ENCODE measurements at regions not wholly inside any gene's neighbourhood (a gene's known extent, or its start where the extent isn't known, plus 50 kb on each side); places are given as distances from the start of the nearest gene placed in this dataset.

DNA sequence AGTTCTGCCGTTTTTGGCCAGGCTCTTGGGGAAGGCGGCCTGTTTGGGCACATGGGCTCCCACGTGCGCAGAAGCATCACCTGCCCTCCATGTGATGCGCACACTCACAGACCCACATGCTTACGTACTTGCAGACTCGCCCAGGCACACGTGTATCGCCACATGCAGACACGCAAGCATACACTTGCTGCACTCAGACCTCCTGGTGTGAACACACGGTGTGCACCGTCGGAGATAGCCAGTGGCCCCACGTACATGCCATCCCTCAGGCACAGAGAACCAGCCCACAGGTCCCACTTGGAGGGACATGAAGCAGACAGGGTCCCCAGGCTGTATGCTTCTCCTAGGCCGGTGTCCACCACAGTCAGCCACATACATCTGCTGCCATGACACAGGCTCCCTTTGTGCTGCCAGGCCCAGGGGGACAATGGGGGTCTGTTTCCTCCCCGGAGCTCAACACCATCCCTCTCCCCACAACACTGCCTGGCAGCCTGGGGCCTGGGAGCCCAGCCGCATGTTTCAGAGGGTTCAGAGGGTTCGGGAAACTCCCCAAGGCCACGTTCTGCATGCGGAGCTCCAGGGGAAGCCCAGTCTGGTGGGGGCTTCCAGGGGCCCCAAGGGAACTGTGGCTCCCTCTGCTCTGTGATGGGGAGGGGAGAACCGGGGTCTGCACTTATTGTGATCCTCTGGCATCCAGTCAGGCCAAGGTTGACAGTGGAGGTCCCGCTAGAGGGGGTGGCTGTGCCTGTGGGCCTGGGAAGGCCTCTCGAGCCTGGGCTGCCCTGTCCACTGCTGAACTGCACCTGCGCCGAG, 208.1 kb upstream of the HAAO start:
- BruUV-seq (replicated peaks), result no TSS peak
- H2AFZ ChIP-seq, result no peak overlapping the region
- no peaks in the 10 kb centered on the region for H3K27me3 ChIP-seq (ENCODE audit: insufficient read depth, low read depth)
- H4K20me1 ChIP-seq (ENCODE audit: insufficient read depth), result no peaks in the 10 kb centered on the region
- no peak overlapping the region for H3K27ac ChIP-seq
- no peaks in the 10 kb centered on the region for H3K36me3 ChIP-seq (ENCODE audit: low read depth)
- ChIA-PET CTCF (no interaction called here), POLR2A (ENCODE audit: unreplicated experiment) (no interaction called here)
- no peaks in the 10 kb centered on the region for H3K9me2 ChIP-seq (ENCODE audit: insufficient read depth)
- H3F3A ChIP-seq (ENCODE audit: insufficient read depth, low read depth), result no peaks in the 10 kb centered on the region
- TF ChIP-seq, protein P1, sequence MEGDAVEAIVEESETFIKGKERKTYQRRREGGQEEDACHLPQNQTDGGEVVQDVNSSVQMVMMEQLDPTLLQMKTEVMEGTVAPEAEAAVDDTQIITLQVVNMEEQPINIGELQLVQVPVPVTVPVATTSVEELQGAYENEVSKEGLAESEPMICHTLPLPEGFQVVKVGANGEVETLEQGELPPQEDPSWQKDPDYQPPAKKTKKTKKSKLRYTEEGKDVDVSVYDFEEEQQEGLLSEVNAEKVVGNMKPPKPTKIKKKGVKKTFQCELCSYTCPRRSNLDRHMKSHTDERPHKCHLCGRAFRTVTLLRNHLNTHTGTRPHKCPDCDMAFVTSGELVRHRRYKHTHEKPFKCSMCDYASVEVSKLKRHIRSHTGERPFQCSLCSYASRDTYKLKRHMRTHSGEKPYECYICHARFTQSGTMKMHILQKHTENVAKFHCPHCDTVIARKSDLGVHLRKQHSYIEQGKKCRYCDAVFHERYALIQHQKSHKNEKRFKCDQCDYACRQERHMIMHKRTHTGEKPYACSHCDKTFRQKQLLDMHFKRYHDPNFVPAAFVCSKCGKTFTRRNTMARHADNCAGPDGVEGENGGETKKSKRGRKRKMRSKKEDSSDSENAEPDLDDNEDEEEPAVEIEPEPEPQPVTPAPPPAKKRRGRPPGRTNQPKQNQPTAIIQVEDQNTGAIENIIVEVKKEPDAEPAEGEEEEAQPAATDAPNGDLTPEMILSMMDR (conservative IDR thresholded peaks at IDR 0.05), result no peak
- no peak for TF ChIP-seq EZH2 (IDR thresholded peaks at IDR 0.05; ENCODE audit: low read depth)
- peaks cover 8% of the 10 kb centered on the region; the same call in 1 of the 2 replicates for H3K4me1 ChIP-seq (replicated peaks; ENCODE audit: insufficient read depth)
- H3K4me2 ChIP-seq, result no peak overlapping the region
- no peaks in the 10 kb centered on the region for H3K79me2 ChIP-seq (ENCODE audit: low read depth)
- no peak overlapping the region for H3K4me3 ChIP-seq
- DNase-seq, result no peak
- intact Hi-C loops (cut with micrococcal nuclease; ENCODE audit: unreplicated experiment), result no loop called here
- 0 out of 2 replicates have a peak, but pooled peaks cover 4% of the 10 kb centered on the region for H3K9me3 ChIP-seq (ENCODE audit: insufficient read depth, low read depth)

DNA sequence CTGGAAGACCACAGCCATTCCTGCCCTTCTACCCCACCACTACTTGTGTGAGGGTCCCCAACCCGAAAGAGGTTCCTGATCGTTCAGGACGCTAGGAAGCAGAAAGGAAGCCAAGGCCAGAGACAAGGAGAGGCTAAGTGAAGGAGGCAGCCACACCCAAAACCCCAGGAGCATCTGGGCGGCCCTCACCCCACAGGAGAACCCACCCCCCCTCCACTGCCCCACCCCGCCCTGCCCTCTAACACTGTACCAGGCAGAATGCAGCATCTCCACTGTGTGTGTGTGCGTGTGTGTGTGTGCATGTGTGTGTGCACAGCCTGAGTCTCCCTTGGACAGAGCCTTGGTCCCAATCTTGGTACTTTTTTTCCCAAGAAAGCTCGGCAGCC, 207.5 kb upstream of the HAAO start:
- no TSS peak for BruUV-seq (replicated peaks)
- ChIA-PET CTCF (no interaction called here), POLR2A (ENCODE audit: unreplicated experiment) (no interaction called here)
- intact Hi-C loops (cut with micrococcal nuclease; ENCODE audit: unreplicated experiment), result no loop called here
- H3K36me3 ChIP-seq (ENCODE audit: low read depth), result no peaks in the 10 kb centered on the region
- H3K79me2 ChIP-seq (ENCODE audit: low read depth), result no peaks in the 10 kb centered on the region
- no peaks in the 10 kb centered on the region for H3F3A ChIP-seq (ENCODE audit: insufficient read depth, low read depth)
- H3K9me2 ChIP-seq (ENCODE audit: insufficient read depth), result no peaks in the 10 kb centered on the region
- TF ChIP-seq, protein P1 (conservative IDR thresholded peaks at IDR 0.05), result no peak
- TF ChIP-seq EZH2 (IDR thresholded peaks at IDR 0.05; ENCODE audit: low read depth), result no peak
- 0 out of 2 replicates have a peak, but pooled peaks cover 4% of the 10 kb centered on the region for H3K9me3 ChIP-seq (ENCODE audit: insufficient read depth, low read depth)
- no peak overlapping the region for H3K4me2 ChIP-seq
- no peak overlapping the region for H3K4me3 ChIP-seq
- H2AFZ ChIP-seq, result no peak overlapping the region
- H3K27ac ChIP-seq, result no peak overlapping the region
- H3K27me3 ChIP-seq (ENCODE audit: insufficient read depth, low read depth), result no peaks in the 10 kb centered on the region
- no peak for DNase-seq
- peaks cover 8% of the 10 kb centered on the region; the same call in 1 of the 2 replicates for H3K4me1 ChIP-seq (replicated peaks; ENCODE audit: insufficient read depth)
- no peaks in the 10 kb centered on the region for H4K20me1 ChIP-seq (ENCODE audit: insufficient read depth)

DNA sequence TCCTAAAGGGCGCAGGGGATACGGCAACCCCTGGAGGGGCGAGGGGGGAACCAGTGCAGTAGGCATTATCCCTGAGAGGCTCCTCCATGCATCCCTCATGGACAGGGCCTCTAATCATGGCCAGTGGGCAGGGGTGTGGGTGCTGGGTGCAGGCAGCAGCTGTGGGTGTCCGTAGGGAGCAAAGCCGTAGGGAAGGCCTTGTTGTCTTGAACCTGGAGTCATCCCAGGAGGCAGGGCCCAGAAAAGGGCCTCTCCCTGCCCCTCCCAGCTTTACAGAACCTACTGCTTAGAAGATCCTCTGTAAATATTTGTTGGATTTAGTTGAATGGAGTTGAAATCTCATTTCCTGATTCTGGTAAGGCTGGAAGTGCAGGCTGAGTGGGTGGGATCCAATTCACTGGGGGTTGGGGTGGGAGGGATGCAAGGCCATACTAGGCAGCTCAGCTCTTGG, 207.0 kb upstream of the HAAO start:
- Histone ChIP-seq H4K20me1 (ENCODE audit: insufficient read depth) (no peaks in the 10 kb centered on the region), H3K4me3 (no peak overlapping the region), H3K9me3 (ENCODE audit: insufficient read depth, low read depth) (0 out of 2 replicates have a peak, but pooled peaks cover 4% of the 10 kb centered on the region), H3K9me2 (ENCODE audit: insufficient read depth) (no peaks in the 10 kb centered on the region), H2AFZ (no peak overlapping the region), H3K27ac (no peak overlapping the region), H3K79me2 (ENCODE audit: low read depth) (no peaks in the 10 kb centered on the region), H3K36me3 (ENCODE audit: low read depth) (no peaks in the 10 kb centered on the region), H3K27me3 (ENCODE audit: insufficient read depth, low read depth) (no peaks in the 10 kb centered on the region), H3K4me2 (no peak overlapping the region), H3K4me1 (replicated peaks; ENCODE audit: insufficient read depth) (peaks cover 8% of the 10 kb centered on the region; the same call in 1 of the 2 replicates), H3F3A (ENCODE audit: insufficient read depth, low read depth) (no peaks in the 10 kb centered on the region)
- CTCF ChIA-PET, result no interaction called here
- POLR2A ChIA-PET (ENCODE audit: unreplicated experiment), result no interaction called here
- no TSS peak for BruUV-seq (replicated peaks)
- no peak for DNase-seq
- no peak for TF ChIP-seq EZH2 (IDR thresholded peaks at IDR 0.05; ENCODE audit: low read depth)
- TF ChIP-seq, protein P1 (conservative IDR thresholded peaks at IDR 0.05), result no peak
- intact Hi-C loops (cut with micrococcal nuclease; ENCODE audit: unreplicated experiment), result no loop called here

All from PC-9 (cell line).